ENCODE measurements at regions not wholly inside any gene's neighbourhood (a gene's known extent, or its start where the extent isn't known, plus 50 kb on each side); places are given as distances from the start of the nearest gene placed in this dataset.

- TF ChIP-seq EZH2phosphoT487 (conservative IDR thresholded peaks at IDR 0.05; ENCODE audit: low read length) (no peak), CTCF (IDR thresholded peaks at IDR 0.05; ENCODE audit: insufficient read depth, low read length, poor library complexity, severe bottlenecking) (no peak)
- H3K4me3 ChIP-seq (ENCODE audit: insufficient read depth, low read length, poor library complexity, severe bottlenecking) = no peak overlapping the region
- H3F3A ChIP-seq (ENCODE audit: insufficient read depth) = no peaks in the 10 kb centered on the region
- no peaks in the 10 kb centered on the region for H3K27me3 ChIP-seq (ENCODE audit: low read length)
- no peaks in the 10 kb centered on the region for H3K9me3 ChIP-seq (ENCODE audit: insufficient read depth, low read length)
- H3K36me3 ChIP-seq (ENCODE audit: low read length) = no peaks in the 10 kb centered on the region
- no peak overlapping the region for H3K27ac ChIP-seq (ENCODE audit: low read depth, low read length)
- no peak overlapping the region for H3K9ac ChIP-seq (ENCODE audit: low read length)
- no peak overlapping the region for H2AFZ ChIP-seq (ENCODE audit: low read depth, low read length, severe bottlenecking)
- H4K20me1 ChIP-seq (ENCODE audit: low read depth, low read length) = no peaks in the 10 kb centered on the region
- H3K9me2 ChIP-seq (replicated peaks; ENCODE audit: insufficient read depth, low read length) = no peaks in the 10 kb centered on the region
- no peaks in the 10 kb centered on the region for H3K79me2 ChIP-seq (ENCODE audit: insufficient read depth, low read length)
- H3K4me2 ChIP-seq (ENCODE audit: low read depth, low read length, poor library complexity, severe bottlenecking) = no peak overlapping the region
These were observed 101.9 kb downstream of the MTRR start for GRCh38 chr5:7970816-7971215.

GRCh38 chr5:7976411-7977190, 107.7 kb downstream of the MTRR start:
- Histone ChIP-seq H3K4me3 (ENCODE audit: insufficient read depth, low read length, poor library complexity, severe bottlenecking) (no peak overlapping the region), H3K27me3 (ENCODE audit: low read length) (no peaks in the 10 kb centered on the region), H3F3A (ENCODE audit: insufficient read depth) (no peaks in the 10 kb centered on the region), H3K27ac (ENCODE audit: low read depth, low read length) (no peak overlapping the region), H3K79me2 (ENCODE audit: insufficient read depth, low read length) (no peaks in the 10 kb centered on the region), H4K20me1 (ENCODE audit: low read depth, low read length) (no peaks in the 10 kb centered on the region), H2AFZ (ENCODE audit: low read depth, low read length, severe bottlenecking) (no peak overlapping the region), H3K4me2 (ENCODE audit: low read depth, low read length, poor library complexity, severe bottlenecking) (no peak overlapping the region), H3K9me3 (ENCODE audit: insufficient read depth, low read length) (no peaks in the 10 kb centered on the region), H3K9me2 (replicated peaks; ENCODE audit: insufficient read depth, low read length) (no peaks in the 10 kb centered on the region), H3K36me3 (ENCODE audit: low read length) (no peaks in the 10 kb centered on the region), H3K9ac (ENCODE audit: low read length) (no peak overlapping the region)
- TF ChIP-seq EZH2phosphoT487 (conservative IDR thresholded peaks at IDR 0.05; ENCODE audit: low read length) (no peak), CTCF (IDR thresholded peaks at IDR 0.05; ENCODE audit: insufficient read depth, low read length, poor library complexity, severe bottlenecking) (no peak)

GRCh38 chr5:7978114-7978513, 109.2 kb downstream of the MTRR start:
- Histone ChIP-seq H2AFZ (ENCODE audit: low read depth, low read length, severe bottlenecking) (no peak overlapping the region), H3F3A (ENCODE audit: insufficient read depth) (no peaks in the 10 kb centered on the region), H3K4me2 (ENCODE audit: low read depth, low read length, poor library complexity, severe bottlenecking) (no peak overlapping the region), H3K27me3 (ENCODE audit: low read length) (no peaks in the 10 kb centered on the region), H3K4me3 (ENCODE audit: insufficient read depth, low read length, poor library complexity, severe bottlenecking) (no peak overlapping the region), H3K27ac (ENCODE audit: low read depth, low read length) (no peak overlapping the region), H3K36me3 (ENCODE audit: low read length) (no peaks in the 10 kb centered on the region), H3K9me3 (ENCODE audit: insufficient read depth, low read length) (no peaks in the 10 kb centered on the region), H3K9me2 (replicated peaks; ENCODE audit: insufficient read depth, low read length) (no peaks in the 10 kb centered on the region), H3K79me2 (ENCODE audit: insufficient read depth, low read length) (no peaks in the 10 kb centered on the region), H4K20me1 (ENCODE audit: low read depth, low read length) (no peaks in the 10 kb centered on the region), H3K9ac (ENCODE audit: low read length) (no peak overlapping the region)
- TF ChIP-seq EZH2phosphoT487 (conservative IDR thresholded peaks at IDR 0.05; ENCODE audit: low read length) (no peak), CTCF (IDR thresholded peaks at IDR 0.05; ENCODE audit: insufficient read depth, low read length, poor library complexity, severe bottlenecking) (no peak)
